Endothelial cell of umbilical vein (primary cell): ENCODE measurements at regions not wholly inside any gene's neighbourhood (a gene's known extent, or its start where the extent isn't known, plus 50 kb on each side); places are given as distances from the start of the nearest gene placed in this dataset.

Experiments
- EZH2 ChIP-seq: IDR thresholded peaks from 2 replicates; pipeline ENCODE4 v1.6.1; 2012; ENCODE audit warnings: borderline replicate concordance, low read depth, mild to moderate bottlenecking, moderate library complexity, low read length, inconsistent platforms; ENCODE audit not compliant: severe bottlenecking
- FOS ChIP-seq: IDR thresholded peaks from 2 replicates; pipeline ENCODE4 v1.6.1; 2011; ENCODE audit warnings: mild to moderate bottlenecking, low read length, moderate library complexity, borderline replicate concordance; ENCODE audit not compliant: insufficient read depth
- MYC ChIP-seq: IDR thresholded peaks from one replicate; pipeline ENCODE4 v1.6.1; 2011; ENCODE audit warnings: mild to moderate bottlenecking, low read depth, low read length
- POLR2A ChIP-seq: IDR thresholded peaks from 2 replicates; pipeline ENCODE4 v1.6.1; 2012; ENCODE audit warnings: low read depth, mild to moderate bottlenecking, control low read depth, low read length
- POLR2AphosphoS5 ChIP-seq: IDR thresholded peaks from 2 replicates; pipeline ENCODE4 v1.6.1; 2012; ENCODE audit warnings: low read depth, mild to moderate bottlenecking, control low read depth, low read length, moderate library complexity; ENCODE audit not compliant: insufficient read depth
- TF ChIP-seq, protein P1 (sequence below), 2 donors: IDR thresholded peaks; 1 replicate in 1 of 2; 2 replicates in 1 of 2; pipeline ENCODE4 v1.5.1; 2011; ENCODE audit warnings: low read length in 2 of 2, mild to moderate bottlenecking in 2 of 2, moderate library complexity in 2 of 2, control low read depth in 1 of 2, inconsistent platforms in 1 of 2, low read depth in 1 of 2; ENCODE audit not compliant: insufficient read depth in 1 of 2; ENCODE audit errors: extremely low read depth in 1 of 2

DNA sequence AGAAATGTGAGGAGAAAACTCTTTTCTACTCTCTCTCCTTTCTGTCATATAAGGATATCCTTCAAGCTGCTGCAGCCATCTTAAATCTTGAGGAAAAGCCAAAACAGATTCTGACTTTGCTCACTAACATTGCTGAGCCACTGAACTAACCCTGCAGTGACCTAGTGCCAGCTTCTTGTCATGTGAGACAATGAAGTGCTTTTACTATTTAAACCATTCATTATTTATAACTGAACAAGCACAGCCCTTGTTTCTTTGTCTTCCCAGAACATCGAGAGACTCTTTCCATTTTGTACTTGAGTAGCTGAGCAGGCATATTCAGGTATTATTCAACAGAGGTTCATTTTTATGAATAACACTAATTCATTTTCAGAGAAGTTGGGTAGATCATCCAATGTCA lies 455.0 kb upstream of the TMPO start:
- TF ChIP-seq MYC: no peak
- TF ChIP-seq, protein P1, sequence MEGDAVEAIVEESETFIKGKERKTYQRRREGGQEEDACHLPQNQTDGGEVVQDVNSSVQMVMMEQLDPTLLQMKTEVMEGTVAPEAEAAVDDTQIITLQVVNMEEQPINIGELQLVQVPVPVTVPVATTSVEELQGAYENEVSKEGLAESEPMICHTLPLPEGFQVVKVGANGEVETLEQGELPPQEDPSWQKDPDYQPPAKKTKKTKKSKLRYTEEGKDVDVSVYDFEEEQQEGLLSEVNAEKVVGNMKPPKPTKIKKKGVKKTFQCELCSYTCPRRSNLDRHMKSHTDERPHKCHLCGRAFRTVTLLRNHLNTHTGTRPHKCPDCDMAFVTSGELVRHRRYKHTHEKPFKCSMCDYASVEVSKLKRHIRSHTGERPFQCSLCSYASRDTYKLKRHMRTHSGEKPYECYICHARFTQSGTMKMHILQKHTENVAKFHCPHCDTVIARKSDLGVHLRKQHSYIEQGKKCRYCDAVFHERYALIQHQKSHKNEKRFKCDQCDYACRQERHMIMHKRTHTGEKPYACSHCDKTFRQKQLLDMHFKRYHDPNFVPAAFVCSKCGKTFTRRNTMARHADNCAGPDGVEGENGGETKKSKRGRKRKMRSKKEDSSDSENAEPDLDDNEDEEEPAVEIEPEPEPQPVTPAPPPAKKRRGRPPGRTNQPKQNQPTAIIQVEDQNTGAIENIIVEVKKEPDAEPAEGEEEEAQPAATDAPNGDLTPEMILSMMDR (IDR thresholded peaks at IDR 0.05; ENCODE audit: extremely low read depth in 1 of 2, insufficient read depth in 1 of 2, low read depth in 1 of 2, low read length in 2 of 2): no peak
- no peak for TF ChIP-seq POLR2A
- no peak for TF ChIP-seq POLR2AphosphoS5
- no peak for TF ChIP-seq EZH2
- no peak for TF ChIP-seq FOS
